IPS DF 4.7 (cell line): ENCODE measurements at regions not wholly inside any gene's neighbourhood (a gene's known extent, or its start where the extent isn't known, plus 50 kb on each side); places are given as distances from the start of the nearest gene placed in this dataset.
A peak's percentile ranks its signal among the peaks of the same experiment; 100 is the strongest.

Source experiments
- DNase-seq: peaks from one replicate; pipeline ENCODE4 v3.0.0-alpha.2; 2013; ENCODE audit warnings: low spot score; ENCODE audit errors: extremely low read depth

GRCh38 chr7:94054130-94054529, 50.0 kb upstream of the BET1 start:
- DNase-seq: no peak

DNA sequence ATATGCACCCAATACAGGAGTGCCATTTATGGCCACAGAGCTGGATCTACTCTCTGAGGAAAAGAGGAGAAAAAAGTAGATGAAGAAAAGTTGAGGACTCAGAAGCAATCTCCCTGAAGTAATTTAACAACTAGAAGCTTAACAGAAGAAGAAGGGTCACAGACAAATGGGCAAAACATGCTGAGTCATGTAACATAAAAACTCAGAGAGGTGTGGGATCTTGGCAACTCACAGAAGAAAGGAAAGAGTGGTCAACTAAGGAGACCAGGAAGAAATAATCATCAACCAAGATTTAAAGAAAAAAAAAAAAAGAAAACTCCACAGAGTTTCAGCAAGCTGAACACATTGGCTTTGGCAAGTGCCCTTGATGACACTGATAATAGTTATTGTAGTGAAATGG, 51.8 kb upstream of the BET1 start:
- no peak for DNase-seq

DNA sequence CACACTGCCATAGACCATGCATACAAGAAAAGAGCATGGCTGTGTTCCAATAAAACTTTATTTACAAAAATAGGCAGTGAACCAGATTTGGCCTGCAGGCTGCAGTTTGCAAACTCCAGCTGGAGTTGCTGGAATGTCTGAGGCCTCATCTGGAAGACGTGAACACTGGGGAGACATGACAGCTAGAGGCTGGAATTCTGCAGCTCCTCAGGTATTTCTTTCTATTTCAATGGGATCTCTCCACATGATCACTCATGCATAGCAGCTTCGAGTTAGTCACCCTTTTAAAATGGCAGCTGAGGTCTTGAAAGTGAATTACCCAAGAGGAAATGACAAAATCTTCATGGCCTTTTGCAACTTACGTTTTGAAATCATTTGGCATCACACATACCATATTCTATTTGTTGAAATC, 52.6 kb upstream of the BET1 start:
- no peak for DNase-seq

DNA sequence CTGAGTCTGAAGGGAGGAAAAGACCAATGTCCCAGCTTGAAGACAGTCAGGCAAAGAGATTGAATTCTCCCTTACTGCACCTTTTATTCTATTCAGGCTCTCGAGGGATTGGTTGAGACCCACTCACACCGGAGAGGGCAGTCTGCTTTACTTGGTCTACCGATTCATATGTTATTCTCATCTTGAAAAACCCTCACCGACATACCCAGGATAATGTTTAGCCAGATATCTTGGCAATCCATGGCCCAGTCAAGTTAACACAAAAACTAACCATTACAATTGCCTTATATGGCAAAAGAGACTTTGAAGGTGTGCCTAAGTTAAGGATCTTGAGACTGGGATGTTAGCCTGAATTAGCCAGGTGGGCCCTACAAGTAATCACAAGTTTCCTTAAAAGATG, 53.8 kb upstream of the BET1 start:
- no peak for DNase-seq

GRCh38 chr7:94059746-94060145, 55.6 kb upstream of the BET1 start:
- no peak for DNase-seq

GRCh38 chr7:94060752-94061151, 56.6 kb upstream of the BET1 start:
- DNase-seq: no peak

DNA sequence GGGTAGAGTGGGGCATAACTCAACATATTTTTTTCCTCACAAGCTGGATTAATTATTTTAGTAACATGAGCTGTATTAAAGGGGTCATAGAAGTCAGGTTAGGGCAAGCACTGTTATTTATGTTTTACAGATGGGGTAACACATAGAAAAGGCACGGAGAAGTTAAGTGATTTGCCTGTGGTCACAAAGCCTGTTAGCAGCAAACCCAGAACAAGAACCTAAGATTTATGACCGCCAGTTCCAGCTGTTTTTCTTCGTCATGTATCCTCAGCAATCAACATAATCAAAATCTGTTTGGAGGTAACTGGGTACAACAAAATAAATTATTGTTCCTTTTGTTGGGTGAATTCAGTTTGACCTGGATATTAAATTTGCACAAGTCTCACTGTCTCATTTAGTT, 57.2 kb upstream of the BET1 start:
- no peak for DNase-seq

GRCh38 chr7:94062372-94062771, 58.2 kb upstream of the BET1 start:
- DNase-seq: no peak

DNA sequence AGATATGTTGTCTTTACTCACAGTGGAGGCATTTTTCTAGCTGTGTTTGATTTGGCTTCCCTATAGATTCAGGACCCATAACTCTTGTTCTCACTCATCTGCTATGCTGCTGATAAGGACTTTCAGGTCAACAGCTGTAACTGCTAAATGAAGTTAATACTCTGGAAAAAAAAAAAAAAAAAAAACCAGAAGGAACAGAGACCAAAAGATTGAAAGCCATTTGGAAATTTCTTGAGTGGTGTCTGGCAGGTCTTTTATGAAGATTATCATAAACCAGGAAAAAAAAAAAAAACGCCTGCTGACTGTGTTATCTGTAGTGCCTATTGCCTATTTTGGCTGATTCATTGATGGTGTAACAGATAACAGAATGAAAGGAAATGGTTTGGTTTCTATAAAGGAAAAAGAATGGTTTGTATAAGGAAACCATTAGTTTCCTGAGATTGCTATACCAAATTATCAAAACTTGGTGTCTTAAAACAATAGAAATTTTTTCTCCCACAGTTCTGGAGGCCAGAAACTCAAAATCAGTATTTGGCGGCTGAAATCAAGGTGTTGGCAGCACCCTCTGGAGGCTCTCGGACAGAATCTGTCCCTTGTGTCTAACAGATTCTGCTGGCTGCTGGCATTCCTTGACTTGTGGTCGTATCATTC, 60.5 kb upstream of the BET1 start:
- no peak for DNase-seq

DNA sequence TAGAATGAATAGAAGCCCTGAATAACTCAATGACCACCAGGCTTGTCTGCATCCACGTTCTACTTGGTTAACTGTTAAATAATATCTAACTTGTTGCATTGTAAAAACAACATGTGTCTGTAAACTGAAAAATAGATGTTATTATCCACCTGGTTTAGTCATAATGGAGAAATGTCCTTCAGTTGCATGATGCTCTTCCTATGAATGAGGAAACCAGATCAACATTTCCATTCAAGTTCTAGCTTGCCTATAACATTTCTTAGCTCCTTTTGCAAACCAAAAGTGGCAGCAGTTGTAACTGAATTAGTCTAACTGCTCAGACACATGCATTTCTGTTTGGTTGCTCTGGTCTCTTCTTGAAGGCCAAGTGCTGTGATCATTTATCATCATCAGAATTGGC, 62.9 kb upstream of the BET1 start:
- DNase-seq: no peak

DNA sequence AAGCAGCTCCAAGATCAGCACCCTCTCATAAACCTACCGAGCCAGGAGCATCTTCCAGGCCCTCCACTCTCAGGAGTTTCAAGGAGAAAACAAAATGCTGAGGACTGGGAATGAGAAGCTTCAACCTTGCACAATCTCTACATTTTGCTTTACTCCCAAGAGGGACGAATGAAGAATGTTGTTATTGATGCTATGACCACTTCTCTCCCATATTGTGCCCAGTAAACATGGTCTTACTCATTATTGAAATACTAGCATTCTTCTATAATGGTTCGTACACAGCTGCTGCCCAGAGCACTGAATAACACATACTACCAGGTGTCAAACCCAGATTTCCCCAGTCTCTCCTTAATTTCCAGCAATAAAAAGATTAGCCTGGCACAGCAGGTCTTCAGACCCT, 63.4 kb upstream of the BET1 start:
- DNase-seq: no peak

- DNase-seq: no peak
These were observed 65.1 kb upstream of the BET1 start for GRCh38 chr7:94069162-94069739.

- no peak for DNase-seq
These were observed 76.4 kb upstream of the BET1 start for GRCh38 chr7:94080551-94080950.

DNA sequence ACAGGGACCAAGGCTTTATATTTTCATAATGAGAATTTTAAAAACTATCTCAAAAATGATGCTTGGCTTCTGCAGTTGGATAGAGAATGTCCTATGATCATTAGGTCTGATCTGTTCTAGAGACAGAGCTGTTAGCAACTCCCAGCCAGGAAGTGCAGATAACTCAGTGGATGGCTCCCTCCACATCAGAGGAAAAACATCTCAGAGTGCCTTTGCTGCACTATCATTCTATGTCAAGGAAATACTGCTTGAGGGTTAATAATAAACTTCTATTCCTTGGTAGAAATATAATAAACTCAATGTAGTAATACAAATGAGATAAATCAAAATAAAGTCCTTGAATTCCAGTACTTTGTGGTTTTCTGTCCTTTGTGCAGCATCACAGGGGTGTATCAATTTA, 78.0 kb upstream of the BET1 start:
- no peak for DNase-seq

GRCh38 chr7:94087664-94088352, 83.7 kb upstream of the BET1 start:
- DNase-seq: peak; percentile 46

DNA sequence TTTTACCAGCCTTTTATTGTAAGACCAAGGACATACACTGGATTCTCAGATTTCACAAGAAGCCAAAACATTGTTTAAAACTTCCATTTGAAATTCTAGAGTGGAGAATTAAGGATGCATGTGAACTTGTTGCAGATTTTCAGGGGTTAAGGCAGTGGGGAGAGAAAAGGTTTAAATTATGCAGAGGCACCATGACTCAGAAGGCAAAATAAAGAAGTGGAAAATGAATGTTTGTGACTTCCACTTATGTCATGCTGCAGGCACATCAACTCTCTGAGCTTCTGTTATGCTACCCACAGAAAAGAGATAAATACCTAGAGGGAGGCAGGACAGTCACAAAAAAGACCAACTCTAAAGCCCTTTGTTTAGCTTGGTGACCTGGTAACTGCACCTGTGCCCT, 84.4 kb upstream of the BET1 start:
- no peak for DNase-seq

DNA sequence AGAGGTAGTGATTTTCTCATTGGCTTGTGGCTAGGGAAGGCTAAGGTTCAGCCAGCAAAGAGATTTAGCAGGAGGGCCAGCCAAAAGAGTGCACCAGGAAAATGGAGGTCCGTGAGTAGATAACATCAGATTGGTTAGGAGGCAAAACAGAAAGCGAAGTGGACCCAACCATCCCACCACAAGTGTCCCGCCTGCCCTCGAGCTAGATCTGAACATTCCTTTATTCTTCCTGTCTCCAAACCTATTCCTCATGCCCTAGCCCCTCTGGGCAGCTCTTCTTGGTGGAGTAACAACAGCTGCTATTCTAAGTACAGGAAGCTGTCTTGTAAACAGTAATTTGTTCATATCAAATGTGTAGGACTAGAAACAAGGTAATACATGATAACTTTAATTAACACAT, 85.7 kb upstream of the BET1 start:
- no peak for DNase-seq

DNA sequence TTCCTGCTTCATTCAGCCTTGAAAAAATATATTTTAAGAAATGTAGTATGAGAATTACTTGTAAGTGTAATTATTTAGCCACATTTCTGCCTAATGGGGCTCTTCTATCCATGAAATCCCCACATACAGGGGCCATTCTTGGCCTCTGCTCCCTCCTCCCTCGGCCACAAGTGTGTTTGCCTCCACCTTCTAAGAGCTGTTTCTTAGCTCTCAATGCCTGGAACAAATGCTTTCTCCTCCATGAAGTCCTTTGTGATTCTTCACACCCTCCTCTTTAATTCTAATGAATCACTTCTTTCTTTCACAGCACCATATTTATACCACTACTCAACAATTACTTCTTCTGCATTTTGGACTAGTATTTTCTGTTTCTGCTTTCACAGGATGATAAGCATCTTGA, 88.8 kb upstream of the BET1 start:
- no peak for DNase-seq

DNA sequence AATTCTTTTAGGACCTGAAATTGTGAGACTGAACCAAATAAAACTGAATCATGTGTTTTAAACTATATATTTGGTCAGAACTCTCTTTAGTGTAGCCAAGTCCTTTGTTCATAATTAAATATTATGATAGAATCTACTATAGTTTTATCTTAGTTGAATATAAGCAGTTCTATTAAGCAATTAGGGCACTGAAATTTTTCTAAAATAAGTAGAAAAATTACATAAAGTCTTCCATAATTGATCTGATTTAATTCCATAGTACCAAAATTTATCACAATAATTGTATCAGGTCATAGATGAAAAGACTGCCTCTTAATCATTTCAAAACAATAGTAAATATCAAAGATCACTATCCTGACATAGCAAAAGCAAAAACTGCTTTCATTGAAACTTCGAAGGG, 90.1 kb upstream of the BET1 start:
- DNase-seq: no peak

- no peak for DNase-seq
These were observed 91.3 kb upstream of the BET1 start for GRCh38 chr7:94095316-94096009.

GRCh38 chr7:94099679-94100078, 95.5 kb upstream of the BET1 start:
- no peak for DNase-seq

- DNase-seq: no peak
These were observed 96.7 kb upstream of the BET1 start for GRCh38 chr7:94100723-94101345.
